ENCODE measurements at regions not wholly inside any gene's neighbourhood (a gene's known extent, or its start where the extent isn't known, plus 50 kb on each side); places are given as distances from the start of the nearest gene placed in this dataset.
"Not testable (repeated sequence)": the region's sequence is repeated elsewhere in the genome, so short reads cannot be mapped to it uniquely, and the experiment has no call there.

- DNase-seq (ENCODE audit: low read depth): no peak
These were observed 154.4 kb downstream of the RAD51AP2 start for GRCh38 chr2:17363846-17364245.

GRCh38 chr2:17362956-17363355, 155.3 kb downstream of the RAD51AP2 start:
- DNase-seq (ENCODE audit: low read depth): no peak

GRCh38 chr2:17355608-17356329, 162.5 kb downstream of the RAD51AP2 start:
- no peak for DNase-seq (ENCODE audit: low read depth)

GRCh38 chr2:17353263-17353662, 165.0 kb downstream of the RAD51AP2 start:
- no peak for DNase-seq (ENCODE audit: low read depth)

GRCh38 chr2:17342692-17343091, 175.5 kb downstream of the RAD51AP2 start:
- DNase-seq (ENCODE audit: low read depth): not testable (repeated sequence)

- no peak for DNase-seq (ENCODE audit: low read depth)
These were observed 180.7 kb downstream of the RAD51AP2 start for GRCh38 chr2:17337507-17337906.

- no peak for DNase-seq (ENCODE audit: low read depth)
These were observed 181.8 kb downstream of the RAD51AP2 start for GRCh38 chr2:17336458-17336857.

- DNase-seq (ENCODE audit: low read depth): no peak
These were observed 183.9 kb downstream of the RAD51AP2 start for GRCh38 chr2:17334300-17334699.

- DNase-seq (ENCODE audit: low read depth): no peak
These were observed 186.6 kb downstream of the RAD51AP2 start for GRCh38 chr2:17331636-17332035.

- no peak for DNase-seq (ENCODE audit: low read depth)
These were observed 190.1 kb downstream of the RAD51AP2 start for GRCh38 chr2:17328161-17328560.

GRCh38 chr2:17327649-17328048, 190.6 kb downstream of the RAD51AP2 start:
- DNase-seq (ENCODE audit: low read depth): no peak

- DNase-seq (ENCODE audit: low read depth): no peak
These were observed 191.5 kb downstream of the RAD51AP2 start for GRCh38 chr2:17326717-17327116.

- no peak for DNase-seq (ENCODE audit: low read depth)
These were observed 194.5 kb downstream of the RAD51AP2 start for GRCh38 chr2:17323697-17324096.

GRCh38 chr2:17322461-17322860, 195.8 kb downstream of the RAD51AP2 start:
- no peak for DNase-seq (ENCODE audit: low read depth)

- DNase-seq (ENCODE audit: low read depth): no peak
These were observed 199.2 kb downstream of the RAD51AP2 start for GRCh38 chr2:17319090-17319489.

GRCh38 chr2:17318013-17318412, 200.2 kb downstream of the RAD51AP2 start:
- DNase-seq (ENCODE audit: low read depth): no peak

- no peak for DNase-seq (ENCODE audit: low read depth)
These were observed 200.7 kb downstream of the RAD51AP2 start for GRCh38 chr2:17317439-17317976.

- no peak for DNase-seq (ENCODE audit: low read depth)
These were observed 205.0 kb downstream of the RAD51AP2 start for GRCh38 chr2:17313261-17313660.

GRCh38 chr2:17311771-17312511, 206.3 kb downstream of the RAD51AP2 start:
- DNase-seq (ENCODE audit: low read depth): no peak

GRCh38 chr2:17311106-17311619, 207.1 kb downstream of the RAD51AP2 start:
- DNase-seq (ENCODE audit: low read depth): no peak

GRCh38 chr2:17309741-17310339, 208.4 kb downstream of the RAD51AP2 start:
- DNase-seq (ENCODE audit: low read depth): no peak

GRCh38 chr2:17309181-17309580, 209.1 kb downstream of the RAD51AP2 start:
- DNase-seq (ENCODE audit: low read depth): no peak

- DNase-seq (ENCODE audit: low read depth): no peak
These were observed 211.5 kb downstream of the RAD51AP2 start for GRCh38 chr2:17306706-17307105.
